HepG2 (cell line): ENCODE measurements at regions not wholly inside any gene's neighbourhood (a gene's known extent, or its start where the extent isn't known, plus 50 kb on each side); places are given as distances from the start of the nearest gene placed in this dataset.

Experiments used
- ATAD3A ChIP-seq: sonication (generic); formaldehyde crosslinking; IDR thresholded peaks from 2 replicates; pipeline ENCODE4 v1.4.0; 2020; ENCODE audit warnings: missing genetic modification reagents
- CC2D1A ChIP-seq: sonication (generic); formaldehyde crosslinking; IDR thresholded peaks from 2 replicates; pipeline ENCODE4 v1.8.1; 2023; ENCODE audit warnings: mild to moderate bottlenecking, missing genetic modification reagents
- KLF13 ChIP-seq: sonication (generic); formaldehyde crosslinking; IDR thresholded peaks from 2 replicates; pipeline ENCODE4 v1.4.0; 2020; ENCODE audit warnings: mild to moderate bottlenecking, missing genetic modification reagents
- POLR2AphosphoS5 ChIP-seq: IDR thresholded peaks from 2 replicates; pipeline ENCODE4 v1.6.1; 2012; ENCODE audit warnings: low read depth, low read length
- TSC22D2 ChIP-seq: sonication (generic); formaldehyde crosslinking; IDR thresholded peaks from 2 replicates; pipeline ENCODE4 v1.5.1; 2020; ENCODE audit warnings: missing genetic modification reagents, mild to moderate bottlenecking, borderline replicate concordance
- ZNF335 ChIP-seq: sonication (generic); formaldehyde crosslinking; IDR thresholded peaks from 2 replicates; pipeline ENCODE4 v1.4.0; 2020; ENCODE audit warnings: missing genetic modification reagents
- TF ChIP-seq, protein P1 (sequence below): sonication (generic); formaldehyde crosslinking; IDR thresholded peaks from 2 replicates; pipeline ENCODE4 v1.5.0; 2020; ENCODE audit warnings: missing genetic modification reagents
- TF ChIP-seq, protein P2 (sequence below): sonication (generic); formaldehyde crosslinking; IDR thresholded peaks from 2 replicates; pipeline ENCODE4 v1.5.1; 2020; ENCODE audit warnings: missing genetic modification reagents, mild to moderate bottlenecking, borderline replicate concordance
- TF ChIP-seq, protein P3 (sequence below): sonication (generic); formaldehyde crosslinking; IDR thresholded peaks from 2 replicates; pipeline ENCODE4 v1.9.0; 2022; ENCODE audit warnings: low read depth, missing genetic modification reagents

DNA sequence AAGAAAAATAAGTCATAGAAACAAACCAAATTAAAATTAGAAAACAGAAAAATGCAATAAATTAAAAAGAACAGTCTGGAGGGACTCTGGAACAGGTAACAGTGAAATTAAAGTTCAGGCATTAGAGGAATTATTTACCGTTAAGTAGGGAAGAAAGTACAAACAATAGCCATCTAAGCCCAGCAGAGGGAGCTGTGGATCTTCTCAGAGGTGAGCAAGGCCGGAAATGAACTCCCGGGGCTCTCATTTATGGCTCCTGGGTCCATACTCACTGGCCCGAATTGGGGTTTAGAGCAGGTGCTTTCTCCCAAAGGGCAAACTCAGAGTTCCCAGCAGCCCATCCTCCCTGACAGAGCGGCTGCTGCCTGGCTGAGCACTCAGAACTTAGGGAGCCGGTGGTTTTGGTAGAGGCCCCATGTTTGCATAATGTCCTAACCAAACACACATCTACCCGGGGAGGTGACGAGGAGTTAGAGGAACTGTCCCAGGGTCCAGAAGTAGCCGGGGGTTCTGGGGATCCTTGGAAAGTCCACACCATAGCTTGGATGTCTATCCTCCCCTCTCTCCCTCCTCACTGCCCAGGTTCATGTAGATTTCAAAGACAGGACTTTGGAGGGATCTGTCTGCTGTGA is 87.8 kb upstream of the VPREB1 start (continued):
- TF ChIP-seq, protein P1, sequence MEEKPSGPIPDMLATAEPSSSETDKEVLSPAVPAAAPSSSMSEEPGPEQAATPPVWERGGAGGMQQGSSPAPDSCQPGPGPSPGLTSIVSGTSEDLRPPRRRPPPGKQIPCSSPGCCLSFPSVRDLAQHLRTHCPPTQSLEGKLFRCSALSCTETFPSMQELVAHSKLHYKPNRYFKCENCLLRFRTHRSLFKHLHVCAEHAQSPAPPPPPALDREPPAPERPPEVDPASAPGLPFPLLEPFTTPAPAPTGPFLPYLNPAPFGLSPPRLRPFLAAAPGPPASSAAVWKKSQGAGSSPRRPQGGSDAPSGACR (CRISPR knock-in tag) = no peak
- TF ChIP-seq, protein P2, sequence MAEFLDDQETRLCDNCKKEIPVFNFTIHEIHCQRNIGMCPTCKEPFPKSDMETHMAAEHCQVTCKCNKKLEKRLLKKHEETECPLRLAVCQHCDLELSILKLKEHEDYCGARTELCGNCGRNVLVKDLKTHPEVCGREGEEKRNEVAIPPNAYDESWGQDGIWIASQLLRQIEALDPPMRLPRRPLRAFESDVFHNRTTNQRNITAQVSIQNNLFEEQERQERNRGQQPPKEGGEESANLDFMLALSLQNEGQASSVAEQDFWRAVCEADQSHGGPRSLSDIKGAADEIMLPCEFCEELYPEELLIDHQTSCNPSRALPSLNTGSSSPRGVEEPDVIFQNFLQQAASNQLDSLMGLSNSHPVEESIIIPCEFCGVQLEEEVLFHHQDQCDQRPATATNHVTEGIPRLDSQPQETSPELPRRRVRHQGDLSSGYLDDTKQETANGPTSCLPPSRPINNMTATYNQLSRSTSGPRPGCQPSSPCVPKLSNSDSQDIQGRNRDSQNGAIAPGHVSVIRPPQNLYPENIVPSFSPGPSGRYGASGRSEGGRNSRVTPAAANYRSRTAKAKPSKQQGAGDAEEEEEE (CRISPR knock-in tag) = no peak
- TF ChIP-seq CC2D1A (CRISPR knock-in tag) (no peak), ATAD3A (CRISPR knock-in tag) (no peak), KLF13 (CRISPR knock-in tag) (no peak), ZNF335 (CRISPR knock-in tag) (no peak), POLR2AphosphoS5 (no peak), TSC22D2 (CRISPR knock-in tag) (no peak)
- TF ChIP-seq, protein P3, sequence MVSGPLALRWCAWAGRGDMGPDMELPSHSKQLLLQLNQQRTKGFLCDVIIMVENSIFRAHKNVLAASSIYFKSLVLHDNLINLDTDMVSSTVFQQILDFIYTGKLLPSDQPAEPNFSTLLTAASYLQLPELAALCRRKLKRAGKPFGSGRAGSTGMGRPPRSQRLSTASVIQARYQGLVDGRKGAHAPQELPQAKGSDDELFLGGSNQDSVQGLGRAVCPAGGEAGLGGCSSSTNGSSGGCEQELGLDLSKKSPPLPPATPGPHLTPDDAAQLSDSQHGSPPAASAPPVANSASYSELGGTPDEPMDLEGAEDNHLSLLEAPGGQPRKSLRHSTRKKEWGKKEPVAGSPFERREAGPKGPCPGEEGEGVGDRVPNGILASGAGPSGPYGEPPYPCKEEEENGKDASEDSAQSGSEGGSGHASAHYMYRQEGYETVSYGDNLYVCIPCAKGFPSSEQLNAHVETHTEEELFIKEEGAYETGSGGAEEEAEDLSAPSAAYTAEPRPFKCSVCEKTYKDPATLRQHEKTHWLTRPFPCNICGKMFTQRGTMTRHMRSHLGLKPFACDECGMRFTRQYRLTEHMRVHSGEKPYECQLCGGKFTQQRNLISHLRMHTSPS = no peak
